ENCODE measurements at regions not wholly inside any gene's neighbourhood (a gene's known extent, or its start where the extent isn't known, plus 50 kb on each side); places are given as distances from the start of the nearest gene placed in this dataset.
"Not testable (repeated sequence)": the region's sequence is repeated elsewhere in the genome, so short reads cannot be mapped to it uniquely, and the experiment has no call there.

GRCh38 chr10:123318516-123318915 lies 164.3 kb downstream of the BUB3 start:
- DNase-seq (ENCODE audit: low read depth), result no peak

- no peak for DNase-seq (ENCODE audit: low read depth)
Measured at GRCh38 chr10:123320091-123320490, 165.9 kb downstream of the BUB3 start.

GRCh38 chr10:123323884-123324283 lies 169.7 kb downstream of the BUB3 start:
- no peak for DNase-seq (ENCODE audit: low read depth)

- no peak for DNase-seq (ENCODE audit: low read depth)
Measured at GRCh38 chr10:123325663-123326190, 171.5 kb downstream of the BUB3 start.

GRCh38 chr10:123326674-123327073 lies 172.5 kb downstream of the BUB3 start:
- no peak for DNase-seq (ENCODE audit: low read depth)

GRCh38 chr10:123327450-123327849 lies 173.2 kb downstream of the BUB3 start:
- DNase-seq (ENCODE audit: low read depth), result no peak

GRCh38 chr10:123327896-123328295 lies 173.7 kb downstream of the BUB3 start:
- no peak for DNase-seq (ENCODE audit: low read depth)

GRCh38 chr10:123331438-123331837 lies 177.2 kb downstream of the BUB3 start:
- DNase-seq (ENCODE audit: low read depth), result no peak

- DNase-seq (ENCODE audit: low read depth), result no peak
Measured at GRCh38 chr10:123346581-123346980, 192.4 kb downstream of the BUB3 start.

- DNase-seq (ENCODE audit: low read depth), result no peak
Measured at GRCh38 chr10:123348691-123349572, 194.7 kb downstream of the BUB3 start.

- DNase-seq (ENCODE audit: low read depth), result no peak
Measured at GRCh38 chr10:123351715-123352114, 197.5 kb downstream of the BUB3 start.

GRCh38 chr10:123354521-123354920 lies 200.3 kb downstream of the BUB3 start:
- no peak for DNase-seq (ENCODE audit: low read depth)

- no peak for DNase-seq (ENCODE audit: low read depth)
Measured at GRCh38 chr10:123355748-123356481, 201.7 kb downstream of the BUB3 start.

GRCh38 chr10:123356799-123357198 lies 202.6 kb downstream of the BUB3 start:
- no peak for DNase-seq (ENCODE audit: low read depth)

GRCh38 chr10:123357421-123357930 lies 203.3 kb downstream of the BUB3 start:
- DNase-seq (ENCODE audit: low read depth), result no peak

GRCh38 chr10:123359539-123359938 lies 205.3 kb downstream of the BUB3 start:
- DNase-seq (ENCODE audit: low read depth), result no peak

- no peak for DNase-seq (ENCODE audit: low read depth)
Measured at GRCh38 chr10:123361832-123362231, 207.6 kb downstream of the BUB3 start.

GRCh38 chr10:123367195-123367594 lies 213.0 kb downstream of the BUB3 start:
- no peak for DNase-seq (ENCODE audit: low read depth)

GRCh38 chr10:123371626-123372025 lies 217.4 kb downstream of the BUB3 start:
- not testable (repeated sequence) for DNase-seq (ENCODE audit: low read depth)

GRCh38 chr10:123373591-123373990 lies 219.4 kb downstream of the BUB3 start:
- DNase-seq (ENCODE audit: low read depth), result no peak

GRCh38 chr10:123375097-123375496 lies 220.9 kb downstream of the BUB3 start:
- DNase-seq (ENCODE audit: low read depth), result no peak

- DNase-seq (ENCODE audit: low read depth), result no peak
Measured at GRCh38 chr10:123375738-123376137, 221.5 kb downstream of the BUB3 start.

- no peak for DNase-seq (ENCODE audit: low read depth)
Measured at GRCh38 chr10:123377883-123378282, 223.7 kb downstream of the BUB3 start.

Data from GM04504 (cell line).